ENCODE measurements at regions not wholly inside any gene's neighbourhood (a gene's known extent, or its start where the extent isn't known, plus 50 kb on each side); places are given as distances from the start of the nearest gene placed in this dataset.
A peak's percentile ranks its signal among the peaks of the same experiment; 100 is the strongest.

GRCh38 chr9:80554856-80555255, 983.1 kb downstream of the TLE4 start:
- TF ChIP-seq CTCF (IDR thresholded peaks at IDR 0.05; ENCODE audit: low read length, missing control alignments) = no peak
- no peak overlapping the region for H3K4me3 ChIP-seq (replicated peaks; ENCODE audit: low read depth, low read length)
- DNase-seq (ENCODE audit: low read depth) = no peak

GRCh38 chr9:80554301-80554700, 982.5 kb downstream of the TLE4 start:
- no peak overlapping the region for H3K4me3 ChIP-seq (replicated peaks; ENCODE audit: low read depth, low read length)
- no peak for DNase-seq (ENCODE audit: low read depth)
- TF ChIP-seq CTCF (IDR thresholded peaks at IDR 0.05; ENCODE audit: low read length, missing control alignments) = no peak

GRCh38 chr9:80552931-80553330, 981.2 kb downstream of the TLE4 start:
- peak; percentile 46 for DNase-seq (ENCODE audit: low read depth)
- H3K4me3 ChIP-seq (replicated peaks; ENCODE audit: low read depth, low read length) = no peak overlapping the region
- no peak for TF ChIP-seq CTCF (IDR thresholded peaks at IDR 0.05; ENCODE audit: low read length, missing control alignments)

GRCh38 chr9:80550181-80550580, 978.4 kb downstream of the TLE4 start:
- no peak overlapping the region for H3K4me3 ChIP-seq (replicated peaks; ENCODE audit: low read depth, low read length)
- no peak for TF ChIP-seq CTCF (IDR thresholded peaks at IDR 0.05; ENCODE audit: low read length, missing control alignments)
- DNase-seq (ENCODE audit: low read depth) = no peak

GRCh38 chr9:80547613-80548012, 975.8 kb downstream of the TLE4 start:
- DNase-seq (ENCODE audit: low read depth) = no peak
- TF ChIP-seq CTCF (IDR thresholded peaks at IDR 0.05; ENCODE audit: low read length, missing control alignments) = no peak
- H3K4me3 ChIP-seq (replicated peaks; ENCODE audit: low read depth, low read length) = no peak overlapping the region

- no peak for DNase-seq (ENCODE audit: low read depth)
- TF ChIP-seq CTCF (IDR thresholded peaks at IDR 0.05; ENCODE audit: low read length, missing control alignments) = no peak
- no peak overlapping the region for H3K4me3 ChIP-seq (replicated peaks; ENCODE audit: low read depth, low read length)
Measured at GRCh38 chr9:80540387-80540786, 968.6 kb downstream of the TLE4 start.

GRCh38 chr9:80538976-80539375, 967.2 kb downstream of the TLE4 start:
- no peak for DNase-seq (ENCODE audit: low read depth)
- no peak for TF ChIP-seq CTCF (IDR thresholded peaks at IDR 0.05; ENCODE audit: low read length, missing control alignments)
- no peak overlapping the region for H3K4me3 ChIP-seq (replicated peaks; ENCODE audit: low read depth, low read length)

Measured in fibroblast of pulmonary artery (primary cell).